NCI-H524 (cell line): ENCODE measurements at regions not wholly inside any gene's neighbourhood (a gene's known extent, or its start where the extent isn't known, plus 50 kb on each side); places are given as distances from the start of the nearest gene placed in this dataset.

Experiments
- DNase-seq, 2 experiments: peaks; one replicate each; lab custom pipeline; 2025; lab: John Stamatoyannopoulos, UW

- no peak for DNase-seq
Observed at GRCh38 chr9:79335987-79336386, 235.8 kb upstream of the TLE4 start.

- DNase-seq: no peak
Observed at GRCh38 chr9:79341561-79341960, 230.2 kb upstream of the TLE4 start.

GRCh38 chr9:79346350-79347020, 225.3 kb upstream of the TLE4 start:
- no peak for DNase-seq

- DNase-seq: no peak
Observed at GRCh38 chr9:79352322-79352721, 219.4 kb upstream of the TLE4 start.

- no peak for DNase-seq
Observed at GRCh38 chr9:79353856-79354520, 217.8 kb upstream of the TLE4 start.

- no peak for DNase-seq
Observed at GRCh38 chr9:79357194-79357593, 214.6 kb upstream of the TLE4 start.

GRCh38 chr9:79357616-79358015, 214.1 kb upstream of the TLE4 start:
- DNase-seq: no peak

GRCh38 chr9:79360387-79361347, 211.1 kb upstream of the TLE4 start:
- no peak for DNase-seq

- DNase-seq: no peak
Observed at GRCh38 chr9:79362100-79363081, 209.4 kb upstream of the TLE4 start.

- DNase-seq: no peak
Observed at GRCh38 chr9:79369676-79370075, 202.1 kb upstream of the TLE4 start.

- no peak for DNase-seq
Observed at GRCh38 chr9:79371301-79371700, 200.5 kb upstream of the TLE4 start.

GRCh38 chr9:79371948-79372555, 199.7 kb upstream of the TLE4 start:
- DNase-seq: no peak

- DNase-seq: no peak
Observed at GRCh38 chr9:79377339-79377855, 194.4 kb upstream of the TLE4 start.

GRCh38 chr9:79378107-79378506, 193.7 kb upstream of the TLE4 start:
- DNase-seq: no peak

- DNase-seq: no peak
Observed at GRCh38 chr9:79382044-79382443, 189.7 kb upstream of the TLE4 start.

- DNase-seq: no peak
Observed at GRCh38 chr9:79382458-79382857, 189.3 kb upstream of the TLE4 start.

GRCh38 chr9:79383096-79383495, 188.7 kb upstream of the TLE4 start:
- no peak for DNase-seq

- no peak for DNase-seq
Observed at GRCh38 chr9:79384091-79384490, 187.7 kb upstream of the TLE4 start.

- no peak for DNase-seq
Observed at GRCh38 chr9:79384501-79384900, 187.3 kb upstream of the TLE4 start.

GRCh38 chr9:79387101-79387835, 184.5 kb upstream of the TLE4 start:
- no peak for DNase-seq
